Activated CD4-positive, alpha-beta T cell treated with anti-CD3 and anti-CD28 coated beads, Interleukin-2, amount 50 U/mL, for 48 hours (primary cell): ENCODE measurements at regions not wholly inside any gene's neighbourhood (a gene's known extent, or its start where the extent isn't known, plus 50 kb on each side); places are given as distances from the start of the nearest gene placed in this dataset.
"Not testable (repeated sequence)": the region's sequence is repeated elsewhere in the genome, so short reads cannot be mapped to it uniquely, and the experiment has no call there.

Experiments used
- DNase-seq, 2 experiments: peaks; one replicate each; pipeline ENCODE4 v3.0.0-alpha.2; 2020

DNA sequence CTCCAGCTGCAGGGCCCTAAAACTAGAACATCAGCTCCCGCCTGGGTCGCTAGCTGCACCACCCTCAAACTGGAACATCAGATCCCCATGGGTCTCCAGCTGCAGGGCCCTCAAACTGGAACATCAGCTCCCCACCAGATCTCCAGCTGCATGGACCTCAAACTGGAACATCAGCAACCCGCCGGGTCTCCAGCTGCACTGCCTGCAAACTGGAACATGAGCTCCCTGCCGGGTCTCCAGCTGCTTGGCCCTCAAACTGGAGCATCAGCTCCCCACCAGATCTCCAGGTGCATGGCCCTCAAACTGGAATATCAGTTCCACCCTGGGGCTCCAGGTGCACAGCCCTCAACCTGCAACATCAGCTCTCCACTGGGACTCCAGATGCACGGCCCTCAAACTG, 82.7 kb downstream of the TFRC start:
- DNase-seq = not testable (repeated sequence)

DNA sequence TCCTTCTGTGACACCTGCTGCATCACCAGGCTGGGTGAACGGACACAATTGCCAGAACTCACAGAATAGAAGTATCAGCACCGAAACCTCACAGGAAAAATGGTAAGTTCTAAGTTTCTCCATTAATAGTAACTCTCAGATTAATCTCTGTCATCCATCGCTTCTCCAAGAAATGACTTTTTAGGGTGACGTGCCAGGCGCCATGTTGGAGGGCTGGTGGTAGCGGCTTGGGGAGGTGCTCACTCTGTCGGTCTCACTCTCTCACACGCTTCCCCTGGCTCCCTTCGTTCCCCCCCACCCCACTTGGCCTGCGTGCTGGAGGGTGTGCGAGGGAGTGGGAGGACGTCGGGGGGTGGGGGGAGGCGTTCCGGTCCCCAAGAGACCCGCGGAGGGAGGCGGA, 85.6 kb downstream of the TFRC start:
- not testable (repeated sequence) for DNase-seq

DNA sequence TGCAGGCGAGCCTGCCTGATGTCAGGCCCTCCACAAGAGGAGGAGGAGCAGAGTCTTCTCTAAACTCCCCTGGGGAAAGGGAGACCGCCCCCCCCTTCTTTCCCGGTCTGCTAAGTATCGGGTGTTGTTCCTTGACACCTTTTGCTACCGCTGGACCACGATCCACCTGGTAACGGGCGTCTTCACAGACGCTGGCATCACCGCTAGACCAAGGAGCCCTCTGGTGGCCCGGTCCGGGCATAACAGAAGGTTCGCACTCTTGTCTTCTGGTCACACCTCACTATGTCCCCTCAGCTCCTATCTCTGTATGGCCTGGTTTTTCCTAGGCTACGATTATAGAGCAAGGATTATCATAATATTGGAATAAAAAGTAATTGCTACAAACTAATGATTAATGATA, 86.0 kb upstream of the TNK2 start:
- DNase-seq = peak; percentile 74 to 78

DNA sequence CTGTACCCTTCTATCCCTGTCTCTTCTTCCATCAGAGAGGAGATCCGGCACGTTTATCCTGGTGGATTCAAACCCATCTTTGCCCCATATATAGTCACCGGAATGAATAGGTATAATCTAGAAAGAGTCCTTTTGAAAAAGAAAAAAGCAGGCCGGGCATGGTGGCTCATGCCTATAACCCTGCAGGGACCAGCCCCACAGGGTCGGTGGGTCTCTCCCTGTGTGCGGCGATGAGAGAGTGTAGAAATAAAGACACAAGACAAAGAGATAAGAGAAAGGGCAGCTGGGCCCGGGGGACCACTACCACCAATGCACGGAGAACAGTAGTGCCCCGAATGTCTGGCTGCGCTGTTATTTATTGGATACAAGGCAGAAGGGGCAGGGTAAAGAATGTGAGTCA, 85.3 kb upstream of the TNK2 start:
- not testable (repeated sequence) for DNase-seq

DNA sequence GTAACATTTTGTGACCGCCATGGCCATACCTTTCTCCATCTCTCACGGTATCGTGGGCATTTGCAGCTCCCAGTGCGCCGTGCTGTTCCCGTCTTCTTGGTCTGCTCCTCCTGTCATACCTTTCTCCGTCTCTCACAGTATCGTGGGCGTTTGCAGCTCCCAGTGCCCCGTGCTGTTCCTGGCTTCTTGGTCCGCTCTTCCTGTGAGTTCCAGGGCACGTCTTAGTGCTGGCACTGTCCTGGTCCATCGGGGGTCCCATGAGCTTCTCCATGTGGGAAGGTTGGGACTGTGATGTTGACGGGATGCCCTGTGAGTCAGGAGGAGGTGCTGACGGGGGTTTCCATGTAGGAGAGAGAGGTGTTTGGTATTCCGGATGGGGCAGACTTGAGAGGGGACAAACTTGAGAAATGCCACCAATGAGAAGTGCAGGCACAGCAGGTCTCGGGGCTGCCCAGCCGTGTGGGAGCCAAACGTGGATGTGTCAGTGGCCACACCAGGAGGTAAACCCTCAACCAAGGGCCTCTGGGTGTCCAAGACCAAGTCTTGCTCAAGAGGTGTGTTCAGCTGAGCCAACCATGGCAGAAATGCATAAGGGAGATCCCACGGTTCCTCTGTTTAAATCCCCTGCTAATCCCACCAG, 84.7 kb upstream of the TNK2 start:
- DNase-seq = not testable (repeated sequence)

DNA sequence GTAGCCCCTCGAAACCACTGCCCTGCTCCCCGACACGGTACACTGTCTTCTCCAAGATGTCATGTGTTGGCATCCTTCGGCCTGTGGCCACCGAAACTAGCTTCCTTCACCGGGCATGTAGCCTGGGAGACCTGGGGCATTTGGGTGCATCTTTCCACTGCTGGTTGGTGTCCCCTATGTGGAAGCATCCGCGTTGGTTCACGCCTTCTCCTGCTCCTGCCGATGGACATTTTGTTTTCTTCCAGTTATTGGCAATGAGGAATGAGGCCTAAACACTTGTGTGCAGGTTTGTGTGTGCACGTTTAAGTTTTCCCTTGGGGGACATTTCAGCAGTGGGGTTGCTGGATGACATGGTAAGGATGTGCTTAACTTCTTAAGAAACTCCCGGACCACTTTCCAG, 83.6 kb upstream of the TNK2 start:
- DNase-seq = not testable (repeated sequence)

DNA sequence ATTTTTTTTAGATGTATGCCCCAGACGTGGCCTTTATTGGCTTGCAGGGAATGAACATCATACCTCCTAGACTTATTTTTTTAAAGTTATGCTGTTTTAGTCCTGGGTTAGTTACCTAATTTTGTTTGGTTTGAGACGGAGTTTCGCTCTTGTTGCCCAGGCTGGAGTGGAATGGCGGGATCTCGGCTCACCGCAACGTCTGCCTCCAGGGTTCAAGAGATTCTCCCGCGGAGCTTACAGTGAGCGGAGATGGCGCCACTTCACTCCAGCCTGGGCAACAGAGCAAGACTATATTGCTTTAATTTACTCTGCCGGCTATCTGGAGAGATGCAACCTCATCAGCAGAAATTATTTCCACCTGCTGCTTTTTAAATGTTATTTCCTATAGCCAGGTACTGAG, 82.9 kb upstream of the TNK2 start:
- DNase-seq = not testable (repeated sequence)

DNA sequence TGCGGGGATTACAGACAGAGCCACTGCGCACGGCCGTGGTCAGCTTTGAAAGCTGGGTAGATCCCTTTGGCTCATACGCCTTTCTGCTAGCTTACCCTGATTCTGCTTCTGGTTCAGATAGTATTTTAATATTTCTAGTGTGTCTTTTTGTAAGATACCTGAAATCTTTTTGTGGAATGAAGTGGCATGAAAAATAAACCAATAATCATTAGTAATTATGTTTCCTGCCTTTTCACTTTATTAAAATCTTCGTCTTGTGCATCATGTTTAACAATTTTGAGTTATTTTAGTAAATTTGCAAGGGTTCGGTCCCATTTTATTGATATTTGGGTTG, 82.5 kb upstream of the TNK2 start:
- DNase-seq = not testable (repeated sequence)

DNA sequence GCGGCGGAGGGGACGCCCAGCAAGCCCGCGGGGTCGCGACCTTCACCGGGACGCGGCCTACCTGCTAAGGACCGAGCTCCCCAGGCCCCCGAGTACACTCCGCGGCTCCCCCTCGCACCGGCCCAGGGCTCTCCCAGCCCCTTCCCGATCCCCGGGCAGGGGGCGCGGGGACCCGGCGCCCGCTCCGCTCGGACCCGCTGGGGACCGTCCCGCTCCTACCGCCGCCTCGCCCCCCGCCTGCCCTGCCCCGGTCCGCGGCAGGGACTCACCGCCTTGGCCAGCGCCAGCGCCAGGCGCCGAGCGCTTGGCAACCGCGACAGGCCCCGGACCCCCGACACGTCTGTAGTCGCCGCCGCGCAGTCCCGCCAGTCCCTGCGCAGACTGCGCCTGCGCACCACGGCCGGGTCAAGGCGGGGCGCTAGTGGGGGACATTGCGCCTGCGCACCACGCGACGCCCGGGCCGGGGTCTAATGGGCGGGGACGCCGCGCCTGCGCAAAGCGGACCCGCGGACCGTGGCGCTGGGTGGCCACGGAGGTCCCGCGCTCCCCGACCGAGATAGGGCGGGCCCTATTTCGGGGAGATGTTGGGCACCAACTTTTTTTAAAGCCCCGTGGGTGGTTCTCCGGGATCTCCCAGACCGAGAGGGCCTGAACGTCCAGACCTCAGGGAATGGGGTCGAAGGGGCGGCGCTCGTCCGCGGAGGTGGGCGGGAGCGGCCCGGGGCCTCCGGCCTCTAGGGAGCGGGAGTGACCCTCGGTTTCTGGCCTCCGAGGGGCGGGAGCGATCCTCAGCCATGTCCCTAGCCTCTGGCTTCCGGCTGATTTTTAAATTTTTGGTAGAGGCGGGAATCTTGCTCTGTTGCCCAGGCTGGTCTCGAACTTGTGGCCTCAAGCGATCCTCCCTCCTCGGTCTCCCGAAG, 81.8 kb upstream of the TNK2 start:
- peak; percentile 92 to 93 for DNase-seq

DNA sequence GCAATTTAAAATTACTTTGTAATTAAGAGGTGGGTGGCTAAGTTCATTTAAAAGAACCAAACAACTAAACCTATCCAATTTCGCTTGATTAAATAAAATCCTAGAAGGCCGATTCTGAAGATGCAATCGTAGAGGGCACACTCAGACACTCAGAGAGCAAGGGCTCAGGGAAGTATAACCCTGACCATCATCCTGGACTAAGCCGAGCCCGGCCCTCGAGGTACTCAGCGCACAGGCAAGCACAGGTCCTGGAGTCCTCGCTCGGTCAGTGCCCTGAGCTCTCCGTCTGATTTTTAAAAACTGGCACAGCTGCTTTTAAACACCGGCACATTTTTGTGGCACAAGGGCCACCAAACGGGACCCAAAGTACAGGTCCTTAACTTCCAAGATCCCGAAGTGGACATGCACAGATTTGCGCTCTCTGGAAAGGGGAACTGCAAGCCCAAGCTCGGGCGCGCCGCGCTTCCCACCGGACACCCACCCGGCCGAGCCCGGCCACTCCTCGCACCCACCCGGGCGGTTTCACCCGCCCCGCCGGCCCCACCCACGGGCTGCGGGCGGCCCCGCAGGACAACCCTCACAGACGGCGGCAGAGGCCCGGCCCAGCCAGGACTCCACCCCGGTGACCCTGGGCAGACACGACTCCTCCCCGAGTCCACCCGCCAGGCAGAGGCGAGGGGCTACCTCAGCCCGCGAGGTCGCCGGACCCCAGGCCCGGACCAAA, 81.0 kb upstream of the TNK2 start:
- peak; percentile 33 to 45 for DNase-seq

DNA sequence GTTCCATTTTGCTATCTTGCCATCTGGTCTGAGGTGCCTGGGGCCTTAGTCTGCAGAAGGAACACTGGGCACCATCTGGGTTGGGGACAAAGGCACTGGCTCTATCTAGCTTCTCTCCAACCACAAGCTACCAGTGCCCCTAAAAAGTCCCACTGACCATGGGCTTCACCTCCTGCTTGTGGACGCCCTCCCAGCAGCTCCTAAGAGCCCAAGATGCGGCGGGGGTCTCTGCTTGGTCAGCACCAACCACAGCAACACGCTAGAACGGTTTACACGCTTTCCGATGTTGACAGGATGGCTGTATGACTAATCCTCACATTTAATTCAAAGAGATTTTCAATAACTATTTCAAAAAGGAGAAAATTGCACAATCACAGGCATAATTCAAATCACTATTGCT, 80.4 kb upstream of the TNK2 start:
- DNase-seq = not testable (repeated sequence)

DNA sequence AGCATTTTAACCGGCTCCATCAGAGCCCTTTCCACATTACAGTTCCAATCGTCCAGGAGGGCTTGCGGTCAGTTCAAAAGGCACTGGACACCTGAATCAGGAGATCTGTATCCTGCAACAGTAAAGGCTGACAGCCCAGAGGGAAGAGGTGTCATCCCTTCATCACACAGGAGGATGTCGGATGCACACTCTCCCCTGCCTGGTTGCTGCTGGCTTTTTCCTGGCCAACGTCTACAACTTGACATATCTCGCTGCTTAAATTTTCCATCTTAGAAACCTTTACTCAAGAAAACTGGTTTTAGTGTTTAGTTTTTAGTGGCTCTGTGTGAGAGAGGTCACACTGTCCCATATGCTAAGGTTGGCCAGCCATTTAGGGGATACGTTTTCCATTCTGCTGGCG, 78.7 kb upstream of the TNK2 start:
- DNase-seq = not testable (repeated sequence)

DNA sequence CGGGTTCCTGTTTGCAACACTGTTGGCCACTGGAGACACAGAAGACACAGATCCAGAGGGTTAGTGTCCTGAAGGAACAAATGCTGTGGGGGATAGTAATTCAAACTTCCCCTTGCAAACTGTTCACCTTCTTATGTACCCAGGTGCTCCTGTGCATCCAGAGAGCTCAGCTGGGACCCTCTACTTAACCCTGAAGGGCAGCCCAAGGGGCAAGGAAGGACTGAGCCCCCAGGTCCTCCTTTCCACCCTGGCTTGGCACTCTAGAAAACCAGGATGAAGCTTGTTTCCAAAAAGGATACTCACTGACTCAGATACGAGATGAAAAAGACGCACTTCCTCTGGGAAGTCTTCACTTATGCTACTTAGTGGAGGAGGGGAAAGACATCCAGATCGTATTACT, 78.2 kb upstream of the TNK2 start:
- DNase-seq = not testable (repeated sequence)

DNA sequence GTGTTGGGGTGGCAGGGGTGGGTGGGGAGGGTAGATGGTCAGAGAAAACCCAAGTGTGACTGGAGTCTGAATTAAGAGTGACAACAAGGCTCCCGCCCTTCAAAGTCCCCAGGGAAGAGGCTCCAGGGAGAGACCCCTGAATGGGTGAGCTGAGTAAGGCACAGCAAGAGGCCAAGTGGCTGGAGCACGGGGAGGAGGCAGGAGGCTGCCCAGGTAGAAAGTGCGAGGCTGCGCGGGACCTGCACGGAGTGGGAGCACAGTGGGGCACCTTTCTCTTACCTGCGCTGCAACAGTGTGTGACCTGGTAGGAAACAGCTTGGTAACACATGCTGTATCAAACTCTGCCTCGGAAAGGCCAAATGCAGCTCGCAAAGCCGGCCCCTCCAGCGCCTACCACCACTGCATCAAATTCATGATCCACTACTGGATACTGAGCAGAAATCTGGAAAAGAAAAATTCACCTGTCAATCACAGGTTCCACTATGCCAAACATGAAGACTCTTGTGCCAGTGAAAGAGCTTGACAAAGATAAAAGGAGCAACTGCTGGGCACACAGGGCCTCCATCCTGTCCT, 77.1 kb upstream of the TNK2 start:
- not testable (repeated sequence) for DNase-seq

DNA sequence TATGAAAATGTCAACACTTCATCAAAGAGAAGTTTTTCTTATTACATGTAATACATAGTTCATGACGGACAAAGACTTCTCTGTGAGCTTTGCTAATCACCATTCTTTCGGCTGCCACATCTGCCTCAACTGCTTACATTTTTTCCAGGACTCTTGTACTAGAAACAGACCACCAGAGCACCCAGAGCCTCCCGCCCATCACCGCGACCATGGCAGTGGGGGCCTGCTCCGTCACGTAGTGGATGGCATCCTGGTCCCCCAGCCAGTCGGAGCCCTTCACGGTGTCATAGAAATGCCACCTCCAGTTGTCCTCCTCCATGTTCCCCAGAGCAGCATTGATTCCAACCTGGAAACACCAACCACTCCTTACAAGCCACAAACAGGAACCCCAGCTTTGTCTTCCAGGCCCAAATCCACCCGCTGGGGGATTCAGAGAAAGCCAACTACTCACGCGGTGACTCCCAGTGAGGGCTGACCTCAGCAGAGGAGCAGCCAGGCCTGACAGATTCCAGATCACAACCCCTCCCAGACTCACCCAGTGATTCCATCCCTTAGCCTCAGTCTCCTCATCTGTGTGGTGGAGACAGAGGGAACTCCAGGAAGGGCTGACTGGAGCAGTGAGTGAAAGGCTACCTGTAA, 76.2 kb upstream of the TNK2 start:
- not testable (repeated sequence) for DNase-seq

DNA sequence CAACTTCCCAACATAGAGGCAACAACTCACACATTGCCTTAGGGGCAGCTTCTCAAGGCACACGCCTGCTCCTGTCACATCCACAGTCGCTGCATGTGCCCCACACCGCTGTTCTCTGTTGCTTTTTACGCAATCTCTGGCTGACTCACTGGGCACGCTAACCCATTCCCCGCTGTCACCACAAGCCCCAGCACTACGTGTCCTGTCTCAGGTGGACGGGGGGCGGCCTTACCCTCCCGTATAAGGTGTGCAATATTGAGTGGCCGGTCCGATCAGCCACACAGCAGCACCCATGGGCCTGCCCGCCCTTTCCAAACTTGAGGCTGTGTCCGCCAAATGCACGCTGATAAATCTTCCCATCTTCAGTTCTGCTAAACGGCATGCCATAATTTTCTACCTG, 75.5 kb upstream of the TNK2 start:
- not testable (repeated sequence) for DNase-seq

DNA sequence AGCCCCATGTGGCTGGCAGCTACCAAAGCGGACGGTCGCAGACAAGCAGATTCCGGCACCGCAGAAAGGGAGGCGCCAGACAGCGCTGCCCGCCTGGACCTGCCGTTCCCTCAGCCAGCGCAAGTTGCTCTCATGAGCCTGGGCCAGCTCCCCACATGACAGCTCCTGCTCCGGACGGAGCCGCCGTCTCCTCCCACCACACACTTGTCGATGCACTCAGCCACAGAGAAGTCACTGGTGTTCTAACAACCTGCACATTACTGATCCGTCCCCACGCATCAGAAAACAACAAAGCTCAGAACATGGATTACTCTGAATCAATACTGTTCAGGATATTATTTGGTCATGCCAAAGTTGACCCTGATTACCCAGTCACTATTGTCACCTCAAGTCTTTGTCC, 74.4 kb upstream of the TNK2 start:
- DNase-seq = not testable (repeated sequence)

DNA sequence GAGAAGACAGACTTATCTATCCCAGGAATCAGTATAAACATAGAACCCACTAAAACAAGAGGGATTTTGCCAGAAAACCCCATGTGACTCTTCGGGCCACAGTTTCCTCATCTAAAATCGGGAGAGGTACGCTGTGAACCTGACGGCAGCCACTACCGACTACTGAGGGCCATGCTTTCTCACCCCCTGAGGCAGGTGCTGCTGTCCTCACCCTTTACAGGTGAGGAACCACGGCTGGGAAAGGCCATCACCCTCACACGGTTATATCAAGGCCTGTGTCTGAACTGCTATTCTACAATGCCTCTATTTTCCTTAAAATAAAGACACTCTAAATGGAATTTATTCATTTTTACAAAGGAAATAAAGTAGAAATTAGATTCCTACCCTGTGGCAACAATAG, 73.4 kb upstream of the TNK2 start:
- not testable (repeated sequence) for DNase-seq

DNA sequence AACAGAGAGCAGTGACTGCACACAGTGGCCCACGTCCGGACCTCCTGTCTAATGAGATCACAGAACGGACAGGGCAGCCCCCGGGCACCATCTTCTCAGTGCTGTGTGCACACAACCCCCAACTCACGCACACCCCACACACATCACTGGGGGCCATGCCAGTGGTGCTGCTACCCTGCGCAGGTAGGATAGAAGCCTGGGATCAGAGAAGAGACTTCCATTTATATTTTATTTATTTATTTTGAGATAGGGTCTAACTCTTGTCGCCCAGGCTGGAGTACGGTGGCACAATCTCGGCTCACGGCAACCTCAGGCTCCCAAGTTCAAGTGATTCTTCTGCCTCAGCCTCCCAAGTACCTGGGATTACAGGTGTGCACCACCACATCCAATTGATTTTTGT, 71.5 kb upstream of the TNK2 start:
- not testable (repeated sequence) for DNase-seq

DNA sequence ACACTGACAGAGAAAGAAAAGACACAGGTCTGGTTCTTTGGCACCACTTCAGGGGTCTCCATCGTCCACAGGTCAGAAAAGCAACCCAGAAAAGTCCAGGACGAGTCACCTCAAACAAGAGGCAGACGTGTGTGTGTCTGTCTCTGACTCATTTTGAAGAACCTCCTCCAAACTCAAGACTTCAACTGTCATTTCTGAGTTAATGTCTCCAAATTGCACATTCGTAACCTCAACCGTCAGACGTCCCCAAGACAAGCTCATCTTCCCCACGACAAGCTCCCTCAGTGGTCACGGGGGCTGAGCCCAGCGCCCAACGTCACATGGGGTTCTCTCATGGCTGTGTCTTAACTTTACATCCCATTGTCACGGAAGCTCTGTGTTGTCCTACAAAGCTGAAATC, 70.2 kb upstream of the TNK2 start:
- not testable (repeated sequence) for DNase-seq

DNA sequence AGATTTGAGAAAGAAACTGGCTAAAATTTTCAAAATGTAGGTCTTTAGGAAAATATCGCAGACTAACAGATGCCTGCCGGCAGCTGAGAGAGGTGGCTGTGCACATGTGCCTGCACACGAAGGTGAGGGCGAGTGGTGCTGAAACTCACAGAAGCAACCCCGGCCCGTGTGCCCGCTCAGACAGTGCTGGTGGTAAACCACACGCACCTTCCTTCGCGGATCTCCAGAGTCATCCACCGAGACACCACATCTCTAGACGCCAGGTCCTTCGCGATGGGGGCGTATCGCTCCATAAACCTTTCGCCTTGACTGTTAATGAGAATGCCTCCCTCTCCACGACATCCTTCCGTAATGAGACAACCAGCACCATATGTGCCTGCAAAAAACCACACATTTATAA, 68.5 kb upstream of the TNK2 start:
- DNase-seq = not testable (repeated sequence)

DNA sequence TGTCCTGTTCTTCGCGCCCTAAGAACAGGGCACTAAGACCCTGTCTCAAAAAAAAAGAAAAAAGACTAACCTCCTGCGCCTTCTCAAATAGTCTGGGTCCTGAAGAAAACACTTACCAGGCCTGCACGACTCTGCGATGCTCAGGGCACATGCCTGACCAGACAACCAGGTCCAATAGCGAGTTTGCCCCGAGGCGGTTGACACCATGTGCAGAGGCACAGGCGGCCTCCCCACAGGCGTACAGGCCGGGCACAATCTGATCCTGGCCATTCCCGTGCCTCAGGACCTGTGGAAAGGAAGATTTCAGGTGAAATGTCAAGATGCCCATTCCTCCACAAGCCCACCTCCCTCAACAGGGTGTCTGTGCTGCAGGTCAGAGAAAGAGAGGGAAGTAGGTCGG, 65.9 kb upstream of the TNK2 start:
- not testable (repeated sequence) for DNase-seq

DNA sequence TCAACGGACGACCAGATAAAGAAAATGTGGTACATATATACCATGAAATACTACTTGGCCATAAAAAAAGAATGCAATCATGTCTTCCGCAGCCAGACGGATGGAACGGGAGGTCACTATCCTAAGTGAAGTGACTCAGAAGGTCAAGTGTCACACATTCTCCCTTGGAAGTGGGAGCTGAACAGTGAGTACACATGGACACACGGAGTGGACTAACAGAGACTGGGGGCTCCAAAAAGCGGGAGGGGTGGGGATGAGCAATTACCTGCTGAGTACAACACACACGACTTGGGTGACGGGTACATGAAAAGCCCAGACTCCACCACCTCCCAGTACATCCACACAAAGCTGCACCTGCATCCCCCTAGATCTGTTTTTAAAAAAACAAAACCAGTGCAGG, 62.5 kb upstream of the TNK2 start:
- DNase-seq = not testable (repeated sequence)
